Ishikawa (cell line): ENCODE measurements at regions not wholly inside any gene's neighbourhood (a gene's known extent, or its start where the extent isn't known, plus 50 kb on each side); places are given as distances from the start of the nearest gene placed in this dataset.

Experiments used
- RAD21 ChIP-seq: IDR thresholded peaks from 2 replicates; pipeline ENCODE4 v1.6.1; 2012; ENCODE audit warnings: low read depth
- TEAD4 ChIP-seq: IDR thresholded peaks from 2 replicates; pipeline ENCODE4 v1.6.1; 2012
- YY1 ChIP-seq: IDR thresholded peaks from 2 replicates; pipeline ENCODE4 v1.6.1; 2012; ENCODE audit warnings: low read depth
- ZBTB7A ChIP-seq: IDR thresholded peaks from 2 replicates; pipeline ENCODE4 v1.6.1; 2012; ENCODE audit warnings: low read depth

- TF ChIP-seq RAD21 (no peak), YY1 (no peak), ZBTB7A (no peak), TEAD4 (no peak)
Observed at GRCh38 chr6:50993941-50994720, 175.5 kb downstream of the TFAP2B start.
